ENCODE measurements at regions not wholly inside any gene's neighbourhood (a gene's known extent, or its start where the extent isn't known, plus 50 kb on each side); places are given as distances from the start of the nearest gene placed in this dataset.

GRCh38 chrX:39899059-39899458 is 198.7 kb downstream of the BCOR start:
- DNase-seq (ENCODE audit: low read depth in 2 of 2) = no peak
- no peak for TF ChIP-seq CTCF (IDR thresholded peaks at IDR 0.05; ENCODE audit: low read depth, low read length)
- H3K4me3 ChIP-seq (replicated peaks in 1 of 2; ENCODE audit: low read depth in 2 of 2, low read length in 2 of 2) = no peak overlapping the region

DNA sequence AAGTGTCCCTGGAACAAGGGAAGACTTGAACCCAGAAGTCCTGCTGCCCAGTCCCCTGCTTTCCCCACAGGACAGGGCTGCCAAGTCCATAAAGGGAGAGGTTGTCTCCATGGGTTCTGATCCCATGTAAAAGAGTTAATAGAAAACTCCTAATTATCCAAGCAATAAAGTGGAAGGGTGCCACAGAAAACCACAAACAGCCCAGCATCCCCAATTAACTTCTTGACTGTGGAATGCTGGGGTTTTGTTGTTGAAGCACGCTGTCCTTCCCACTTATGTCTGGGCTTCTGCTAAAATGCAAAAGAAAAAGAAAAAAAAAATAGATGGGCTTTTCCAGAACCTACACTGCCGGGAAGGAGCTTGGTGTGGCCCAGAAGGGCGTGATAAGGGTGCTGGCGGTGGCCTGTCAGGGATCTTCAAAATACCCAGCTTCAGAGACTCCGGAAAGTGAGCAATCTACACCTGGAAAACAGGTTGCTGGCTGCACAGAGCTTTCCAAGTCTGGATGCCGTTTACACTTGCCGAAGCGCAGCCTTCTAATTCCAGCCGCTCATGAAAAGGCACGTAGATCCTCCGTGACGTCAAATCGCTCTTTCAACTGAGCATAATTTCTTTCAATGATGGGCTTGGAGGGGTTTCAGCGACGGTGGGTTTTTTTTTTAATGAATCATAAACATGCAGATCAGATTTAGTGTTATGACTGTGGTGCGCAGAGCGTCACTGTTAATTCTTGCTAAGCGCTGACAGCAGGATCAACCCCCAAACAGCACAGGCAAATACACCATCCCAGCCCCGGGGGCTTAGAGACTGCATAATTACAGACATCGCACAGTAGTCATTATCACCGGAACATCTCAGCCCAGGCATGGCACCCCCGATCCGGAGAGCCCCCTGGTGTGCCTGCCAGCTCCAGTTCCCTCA is 197.6 kb downstream of the BCOR start:
- no peak for TF ChIP-seq CTCF (IDR thresholded peaks at IDR 0.05; ENCODE audit: low read depth, low read length)
- no peak for DNase-seq (ENCODE audit: low read depth in 2 of 2)
- no peak overlapping the region for H3K4me3 ChIP-seq (replicated peaks in 1 of 2; ENCODE audit: low read depth in 2 of 2, low read length in 2 of 2)

DNA sequence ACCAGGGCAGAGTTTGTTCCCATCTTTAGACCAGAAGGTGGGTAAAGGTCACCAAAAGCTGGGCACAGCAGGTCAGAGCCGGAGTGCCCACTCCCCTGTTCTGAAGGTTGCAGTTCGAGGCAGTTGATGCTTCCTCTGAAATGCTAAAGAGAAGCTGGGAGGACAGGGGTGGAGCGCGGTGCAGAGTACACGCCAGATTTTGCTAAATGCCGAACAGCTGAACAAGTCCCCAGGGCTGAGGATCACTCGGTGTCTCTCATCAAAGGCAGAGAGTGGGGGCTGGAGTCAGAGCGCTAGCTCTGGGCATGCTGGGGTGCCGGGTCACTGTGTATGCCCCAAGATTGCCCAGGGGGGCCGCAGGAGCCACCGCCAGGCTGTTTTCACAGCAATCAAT is 197.0 kb downstream of the BCOR start:
- no peak overlapping the region for H3K4me3 ChIP-seq (replicated peaks in 1 of 2; ENCODE audit: low read depth in 2 of 2, low read length in 2 of 2)
- DNase-seq (ENCODE audit: low read depth in 2 of 2) = peak in 1 of 2 donors; percentile 22
- TF ChIP-seq CTCF (IDR thresholded peaks at IDR 0.05; ENCODE audit: low read depth, low read length) = no peak

DNA sequence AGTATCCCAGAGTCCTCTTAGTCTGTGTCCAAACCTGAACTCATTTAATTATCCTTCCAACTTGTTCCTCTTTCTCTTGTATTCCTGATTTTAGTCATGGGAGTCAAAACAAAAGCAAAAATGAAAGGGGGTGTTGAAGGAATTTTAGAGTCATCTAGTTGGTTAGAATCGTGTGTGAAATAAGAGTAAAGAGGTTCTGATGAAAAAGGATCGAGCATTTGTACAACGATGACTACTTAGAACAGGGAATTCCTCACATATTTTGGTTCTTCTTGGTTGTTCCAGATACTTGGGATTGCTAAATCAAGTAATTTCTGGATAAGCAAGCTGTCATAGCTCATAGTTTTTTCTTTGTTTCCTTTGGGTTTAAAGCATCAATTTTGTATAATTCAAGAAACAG is 194.4 kb downstream of the BCOR start:
- TF ChIP-seq CTCF (IDR thresholded peaks at IDR 0.05; ENCODE audit: low read depth, low read length) = no peak
- peak; percentile 71 to 79 for DNase-seq (ENCODE audit: low read depth in 2 of 2)
- H3K4me3 ChIP-seq (replicated peaks in 1 of 2; ENCODE audit: low read depth in 2 of 2, low read length in 2 of 2) = no peak overlapping the region

- H3K4me3 ChIP-seq (replicated peaks in 1 of 2; ENCODE audit: low read depth in 2 of 2, low read length in 2 of 2) = no peak overlapping the region
- DNase-seq (ENCODE audit: low read depth in 2 of 2) = peak; percentile 23 to 61
- TF ChIP-seq CTCF (IDR thresholded peaks at IDR 0.05; ENCODE audit: low read depth, low read length) = no peak
Measured at GRCh38 chrX:39903937-39904336, 193.8 kb downstream of the BCOR start.

- DNase-seq (ENCODE audit: low read depth in 2 of 2) = no peak
- no peak for TF ChIP-seq CTCF (IDR thresholded peaks at IDR 0.05; ENCODE audit: low read depth, low read length)
- H3K4me3 ChIP-seq (replicated peaks in 1 of 2; ENCODE audit: low read depth in 2 of 2, low read length in 2 of 2) = no peak overlapping the region
Measured at GRCh38 chrX:39904816-39905537, 192.8 kb downstream of the BCOR start.

All from cardiac fibroblast (primary cell).